Activated CD4-positive, alpha-beta T cell treated with anti-CD3 and anti-CD28 coated beads, Interleukin-2, amount 50 U/mL, for 24 hours (primary cell): ENCODE measurements at regions not wholly inside any gene's neighbourhood (a gene's known extent, or its start where the extent isn't known, plus 50 kb on each side); places are given as distances from the start of the nearest gene placed in this dataset.
A peak's percentile ranks its signal among the peaks of the same experiment; 100 is the strongest.
"Not testable (repeated sequence)": the region's sequence is repeated elsewhere in the genome, so short reads cannot be mapped to it uniquely, and the experiment has no call there.

Experiments
- DNase-seq, 2 donors: peaks; one replicate each; pipeline ENCODE4 v3.0.0-alpha.2; 2020; ENCODE audit warnings: low read depth in 1 of 2, low spot score in 1 of 2

- DNase-seq: no peak
Observed at GRCh38 chr4:127311924-127312323, 320.8 kb upstream of the INTU start.

GRCh38 chr4:127313767-127314166, 319.0 kb upstream of the INTU start:
- DNase-seq: no peak

GRCh38 chr4:127327491-127327890, 305.3 kb upstream of the INTU start:
- no peak for DNase-seq

GRCh38 chr4:127335073-127335620, 297.6 kb upstream of the INTU start:
- DNase-seq: no peak

GRCh38 chr4:127335732-127336131, 297.0 kb upstream of the INTU start:
- DNase-seq: no peak

GRCh38 chr4:127343123-127343522, 289.6 kb upstream of the INTU start:
- not testable (repeated sequence) for DNase-seq

GRCh38 chr4:127344071-127344470, 288.7 kb upstream of the INTU start:
- DNase-seq: no peak

GRCh38 chr4:127347936-127348335, 284.8 kb upstream of the INTU start:
- no peak for DNase-seq

GRCh38 chr4:127352220-127353113, 280.3 kb upstream of the INTU start:
- DNase-seq: no peak

- DNase-seq: no peak
Observed at GRCh38 chr4:127355743-127356142, 277.0 kb upstream of the INTU start.

- no peak for DNase-seq
Observed at GRCh38 chr4:127357765-127358164, 275.0 kb upstream of the INTU start.

GRCh38 chr4:127362686-127363085, 270.1 kb upstream of the INTU start:
- no peak for DNase-seq

- DNase-seq: no peak
Observed at GRCh38 chr4:127364397-127364796, 268.4 kb upstream of the INTU start.

GRCh38 chr4:127364911-127365310, 267.8 kb upstream of the INTU start:
- no peak for DNase-seq

GRCh38 chr4:127370604-127371003, 262.2 kb upstream of the INTU start:
- DNase-seq: no peak

- no peak for DNase-seq
Observed at GRCh38 chr4:127379499-127379898, 253.3 kb upstream of the INTU start.

GRCh38 chr4:127379948-127380347, 252.8 kb upstream of the INTU start:
- DNase-seq: not testable (repeated sequence)

- DNase-seq: no peak
Observed at GRCh38 chr4:127383666-127384065, 249.1 kb upstream of the INTU start.

GRCh38 chr4:127394516-127394915, 238.2 kb upstream of the INTU start:
- DNase-seq: no peak

- no peak for DNase-seq
Observed at GRCh38 chr4:127400276-127400675, 232.5 kb upstream of the INTU start.

GRCh38 chr4:127400731-127401346, 231.9 kb upstream of the INTU start:
- peak in 1 of 2 donors; percentile 1 for DNase-seq

GRCh38 chr4:127403471-127404084, 229.2 kb upstream of the INTU start:
- no peak for DNase-seq
